Activated naive CD8-positive, alpha-beta T cell (primary cell): ENCODE measurements at regions not wholly inside any gene's neighbourhood (a gene's known extent, or its start where the extent isn't known, plus 50 kb on each side); places are given as distances from the start of the nearest gene placed in this dataset.

ENCODE experiments used
- H3K27ac Mint-ChIP-seq: one replicate; pipeline ENCODE4 v1.8.0; 2021; ENCODE audit warnings: mixed read lengths
- H3K27me3 Mint-ChIP-seq: one replicate; pipeline ENCODE4 v1.8.0; 2021; ENCODE audit warnings: mixed read lengths
- H3K36me3 Mint-ChIP-seq: one replicate; pipeline ENCODE4 v1.8.0; 2021; ENCODE audit warnings: mixed read lengths
- H3K4me1 Mint-ChIP-seq: one replicate; pipeline ENCODE4 v1.8.0; 2021; ENCODE audit warnings: low read depth, mixed read lengths
- H3K4me3 Mint-ChIP-seq: one replicate; pipeline ENCODE4 v1.8.0; 2021; ENCODE audit warnings: mild to moderate bottlenecking, mixed read lengths
- H3K9me3 Mint-ChIP-seq: one replicate; pipeline ENCODE4 v1.8.0; 2021; ENCODE audit warnings: low read depth, mixed read lengths

- H3K4me1 Mint-ChIP-seq = peaks cover 16% of the 10 kb centered on the region
- no peaks in the 10 kb centered on the region for H3K27me3 Mint-ChIP-seq
- no peak overlapping the region for H3K27ac Mint-ChIP-seq
- H3K36me3 Mint-ChIP-seq = peaks cover 4% of the 10 kb centered on the region
- no peak overlapping the region for H3K4me3 Mint-ChIP-seq
- no peaks in the 10 kb centered on the region for H3K9me3 Mint-ChIP-seq
These were observed 247.3 kb downstream of the MAN2A1 start for GRCh38 chr5:109936996-109937395.

- Mint-ChIP-seq H3K4me3 (no peak overlapping the region), H3K27ac (no peak overlapping the region), H3K36me3 (peaks cover 4% of the 10 kb centered on the region), H3K9me3 (no peaks in the 10 kb centered on the region), H3K4me1 (peaks cover 16% of the 10 kb centered on the region), H3K27me3 (no peaks in the 10 kb centered on the region)
These were observed 248.2 kb downstream of the MAN2A1 start for GRCh38 chr5:109937951-109938350.

- Mint-ChIP-seq H3K36me3 (peaks cover 2% of the 10 kb centered on the region), H3K27ac (no peak overlapping the region)
These were observed 248.7 kb downstream of the MAN2A1 start for GRCh38 chr5:109938453-109938852.

GRCh38 chr5:109939116-109939682, 249.5 kb downstream of the MAN2A1 start:
- peaks cover 2% of the 10 kb centered on the region for H3K36me3 Mint-ChIP-seq
- H3K27ac Mint-ChIP-seq = no peak overlapping the region

More at GRCh38 chr5:109938453-109938852, 248.7 kb downstream of the MAN2A1 start:
- peaks cover 16% of the 10 kb centered on the region for H3K4me1 Mint-ChIP-seq
- H3K27me3 Mint-ChIP-seq = no peaks in the 10 kb centered on the region
- no peak overlapping the region for H3K4me3 Mint-ChIP-seq
- no peaks in the 10 kb centered on the region for H3K9me3 Mint-ChIP-seq

GRCh38 chr5:109942646-109943045, 252.9 kb downstream of the MAN2A1 start:
- H3K27ac Mint-ChIP-seq = no peak overlapping the region
- H3K9me3 Mint-ChIP-seq = no peaks in the 10 kb centered on the region
- H3K4me3 Mint-ChIP-seq = no peak overlapping the region
- H3K36me3 Mint-ChIP-seq = no peaks in the 10 kb centered on the region
- H3K27me3 Mint-ChIP-seq = no peaks in the 10 kb centered on the region
- peaks cover 16% of the 10 kb centered on the region for H3K4me1 Mint-ChIP-seq

More at GRCh38 chr5:109939116-109939682, 249.5 kb downstream of the MAN2A1 start:
- Mint-ChIP-seq H3K4me1 (peaks cover 16% of the 10 kb centered on the region), H3K4me3 (no peak overlapping the region), H3K9me3 (no peaks in the 10 kb centered on the region), H3K27me3 (no peaks in the 10 kb centered on the region)

- no peaks in the 10 kb centered on the region for H3K36me3 Mint-ChIP-seq
- H3K4me1 Mint-ChIP-seq = peaks cover 13% of the 10 kb centered on the region
- no peak overlapping the region for H3K4me3 Mint-ChIP-seq
- H3K27me3 Mint-ChIP-seq = no peaks in the 10 kb centered on the region
- no peaks in the 10 kb centered on the region for H3K9me3 Mint-ChIP-seq
- H3K27ac Mint-ChIP-seq = no peak overlapping the region
These were observed 254.0 kb downstream of the MAN2A1 start for GRCh38 chr5:109943701-109944235.

- H3K9me3 Mint-ChIP-seq = no peaks in the 10 kb centered on the region
- H3K4me3 Mint-ChIP-seq = no peak overlapping the region
- peaks cover 13% of the 10 kb centered on the region for H3K4me1 Mint-ChIP-seq
- no peaks in the 10 kb centered on the region for H3K27me3 Mint-ChIP-seq
- no peaks in the 10 kb centered on the region for H3K36me3 Mint-ChIP-seq
- no peak overlapping the region for H3K27ac Mint-ChIP-seq
These were observed 254.7 kb downstream of the MAN2A1 start for GRCh38 chr5:109944461-109944860.

GRCh38 chr5:109945097-109945678, 255.5 kb downstream of the MAN2A1 start:
- H3K27ac Mint-ChIP-seq = no peak overlapping the region

GRCh38 chr5:109945723-109946480, 256.2 kb downstream of the MAN2A1 start:
- Mint-ChIP-seq H3K27me3 (no peaks in the 10 kb centered on the region), H3K36me3 (no peaks in the 10 kb centered on the region)

More at GRCh38 chr5:109945097-109945678, 255.5 kb downstream of the MAN2A1 start:
- Mint-ChIP-seq H3K4me1 (peaks cover 13% of the 10 kb centered on the region), H3K4me3 (no peak overlapping the region), H3K27me3 (no peaks in the 10 kb centered on the region), H3K9me3 (no peaks in the 10 kb centered on the region), H3K36me3 (no peaks in the 10 kb centered on the region)

GRCh38 chr5:109946610-109947009, 256.9 kb downstream of the MAN2A1 start:
- no peak overlapping the region for H3K27ac Mint-ChIP-seq
- H3K9me3 Mint-ChIP-seq = no peaks in the 10 kb centered on the region
- H3K27me3 Mint-ChIP-seq = no peaks in the 10 kb centered on the region
- H3K36me3 Mint-ChIP-seq = no peaks in the 10 kb centered on the region
- peaks cover 13% of the 10 kb centered on the region for H3K4me1 Mint-ChIP-seq
- no peak overlapping the region for H3K4me3 Mint-ChIP-seq

More at GRCh38 chr5:109945723-109946480, 256.2 kb downstream of the MAN2A1 start:
- peaks cover 13% of the 10 kb centered on the region for H3K4me1 Mint-ChIP-seq
- no peak overlapping the region for H3K27ac Mint-ChIP-seq
- no peak overlapping the region for H3K4me3 Mint-ChIP-seq
- no peaks in the 10 kb centered on the region for H3K9me3 Mint-ChIP-seq

GRCh38 chr5:109947667-109948066, 257.9 kb downstream of the MAN2A1 start:
- peaks cover 13% of the 10 kb centered on the region for H3K4me1 Mint-ChIP-seq
- no peak overlapping the region for H3K27ac Mint-ChIP-seq
- no peaks in the 10 kb centered on the region for H3K9me3 Mint-ChIP-seq
- no peaks in the 10 kb centered on the region for H3K27me3 Mint-ChIP-seq
- no peak overlapping the region for H3K4me3 Mint-ChIP-seq
- H3K36me3 Mint-ChIP-seq = no peaks in the 10 kb centered on the region

- no peaks in the 10 kb centered on the region for H3K36me3 Mint-ChIP-seq
- H3K9me3 Mint-ChIP-seq = no peaks in the 10 kb centered on the region
- H3K27ac Mint-ChIP-seq = no peak overlapping the region
- no peak overlapping the region for H3K4me3 Mint-ChIP-seq
- H3K27me3 Mint-ChIP-seq = no peaks in the 10 kb centered on the region
- peaks cover 2% of the 10 kb centered on the region for H3K4me1 Mint-ChIP-seq
These were observed 260.9 kb downstream of the MAN2A1 start for GRCh38 chr5:109950634-109951033.

GRCh38 chr5:109951348-109951747, 261.6 kb downstream of the MAN2A1 start:
- Mint-ChIP-seq H3K9me3 (no peaks in the 10 kb centered on the region), H3K36me3 (no peaks in the 10 kb centered on the region), H3K27ac (no peak overlapping the region), H3K27me3 (no peaks in the 10 kb centered on the region), H3K4me3 (no peak overlapping the region), H3K4me1 (no peaks in the 10 kb centered on the region)

GRCh38 chr5:109951758-109952157, 262.0 kb downstream of the MAN2A1 start:
- no peaks in the 10 kb centered on the region for H3K36me3 Mint-ChIP-seq
- H3K27me3 Mint-ChIP-seq = no peaks in the 10 kb centered on the region
- no peaks in the 10 kb centered on the region for H3K4me1 Mint-ChIP-seq
- no peak overlapping the region for H3K27ac Mint-ChIP-seq
- H3K4me3 Mint-ChIP-seq = no peak overlapping the region
- no peaks in the 10 kb centered on the region for H3K9me3 Mint-ChIP-seq

GRCh38 chr5:109953761-109954160, 264.0 kb downstream of the MAN2A1 start:
- Mint-ChIP-seq H3K4me3 (no peak overlapping the region), H3K36me3 (no peaks in the 10 kb centered on the region), H3K27me3 (no peaks in the 10 kb centered on the region), H3K4me1 (peaks cover 5% of the 10 kb centered on the region), H3K9me3 (no peaks in the 10 kb centered on the region), H3K27ac (no peak overlapping the region)
